ENCODE measurements at regions not wholly inside any gene's neighbourhood (a gene's known extent, or its start where the extent isn't known, plus 50 kb on each side); places are given as distances from the start of the nearest gene placed in this dataset.

DNA sequence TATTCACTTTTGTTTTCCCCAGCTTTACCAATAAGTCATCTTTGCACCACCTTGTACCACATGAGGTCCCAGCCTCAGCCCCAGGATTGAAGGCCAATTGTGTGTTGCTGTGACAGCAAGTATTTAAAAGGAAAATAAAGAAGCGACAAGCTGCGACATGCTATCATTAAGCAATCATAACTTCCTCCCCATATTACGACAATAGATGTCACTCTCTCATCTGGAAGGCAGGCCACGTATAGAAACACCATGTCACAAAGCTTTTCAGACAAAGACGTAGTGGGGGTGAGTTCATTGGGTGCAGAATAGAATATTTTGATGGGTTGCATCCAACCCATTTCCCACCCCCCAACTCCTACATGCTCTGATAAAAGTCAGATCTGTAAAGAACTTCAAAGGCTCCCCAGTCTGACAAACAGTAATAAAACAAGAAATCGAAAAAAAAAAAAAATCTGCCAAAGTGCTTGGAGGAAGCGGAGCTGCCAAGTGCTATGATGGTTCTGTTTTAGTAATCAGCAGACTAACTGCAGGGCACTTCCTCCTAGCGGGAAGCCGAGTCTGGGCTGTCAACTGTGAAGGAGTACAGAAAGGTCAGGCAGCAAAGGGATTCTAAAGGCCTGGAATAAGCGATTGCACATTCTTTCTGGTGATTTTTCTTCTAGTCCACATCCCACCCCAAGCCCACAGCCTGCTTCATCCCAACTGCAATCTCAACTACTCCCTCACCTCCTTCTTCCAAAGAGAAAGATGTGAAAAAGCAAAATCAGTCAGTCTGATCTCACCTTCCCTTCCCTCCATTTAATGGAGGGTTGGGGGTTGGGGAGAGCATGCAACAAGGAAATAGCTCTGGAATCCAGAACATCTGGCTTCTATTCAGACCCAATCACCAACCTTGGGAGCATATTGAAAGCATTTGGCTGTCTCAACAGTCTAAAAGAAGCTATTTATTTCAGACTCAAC, 131.4 kb upstream of the UBASH3B start:
- no peak for DNase-seq (ENCODE audit: low read depth, low spot score)

GRCh38 chr11:122521626-122522025, 133.9 kb upstream of the UBASH3B start:
- DNase-seq (ENCODE audit: low read depth, low spot score), result no peak

- no peak for DNase-seq (ENCODE audit: low read depth, low spot score)
Observed at GRCh38 chr11:122517403-122518379, 137.8 kb upstream of the UBASH3B start.

GRCh38 chr11:122516686-122517085, 138.8 kb upstream of the UBASH3B start:
- DNase-seq (ENCODE audit: low read depth, low spot score), result no peak

GRCh38 chr11:122513997-122514396, 141.5 kb upstream of the UBASH3B start:
- no peak for DNase-seq (ENCODE audit: low read depth, low spot score)

- DNase-seq (ENCODE audit: low read depth, low spot score), result no peak
Observed at GRCh38 chr11:122513328-122513727, 142.2 kb upstream of the UBASH3B start.

DNA sequence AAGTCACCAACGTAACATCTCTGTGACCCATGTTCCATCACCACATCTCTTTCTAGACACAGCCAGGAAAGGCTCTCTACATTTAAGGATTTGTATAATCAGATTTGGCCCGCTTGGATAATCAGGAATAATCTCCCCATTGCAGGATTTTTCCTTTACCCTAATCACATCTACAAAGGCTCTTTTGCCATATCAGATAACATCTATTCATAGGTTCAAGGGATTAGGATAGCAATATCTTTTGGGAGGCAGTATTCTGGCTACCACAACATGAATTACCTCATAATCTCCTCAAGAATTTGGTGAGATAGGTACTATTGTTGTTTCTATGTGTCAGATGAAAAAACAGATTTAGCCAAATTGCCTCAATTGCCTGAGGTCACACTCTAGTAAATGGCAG, 142.8 kb upstream of the UBASH3B start:
- DNase-seq (ENCODE audit: low read depth, low spot score), result no peak

DNA sequence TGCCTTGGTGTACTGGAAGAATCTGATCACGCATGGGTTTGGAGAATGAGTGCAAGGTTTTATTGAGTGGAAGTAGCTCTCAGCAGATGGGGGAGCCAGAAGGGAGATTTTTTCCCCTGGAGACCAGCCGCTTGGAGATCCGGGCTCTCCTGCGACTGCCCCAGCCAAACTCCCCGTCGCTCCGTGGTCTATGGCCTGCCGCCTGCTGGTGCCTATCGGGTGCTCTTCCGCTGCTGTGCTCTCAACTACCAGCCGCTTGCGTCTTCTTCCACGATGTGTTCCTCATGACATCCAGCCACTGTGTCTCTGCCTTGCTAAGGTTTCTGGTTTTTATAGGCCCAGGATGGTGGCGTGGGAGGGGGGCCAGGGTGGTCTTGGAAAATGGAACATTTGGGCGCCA, 145.6 kb upstream of the UBASH3B start:
- DNase-seq (ENCODE audit: low read depth, low spot score), result no peak

DNA sequence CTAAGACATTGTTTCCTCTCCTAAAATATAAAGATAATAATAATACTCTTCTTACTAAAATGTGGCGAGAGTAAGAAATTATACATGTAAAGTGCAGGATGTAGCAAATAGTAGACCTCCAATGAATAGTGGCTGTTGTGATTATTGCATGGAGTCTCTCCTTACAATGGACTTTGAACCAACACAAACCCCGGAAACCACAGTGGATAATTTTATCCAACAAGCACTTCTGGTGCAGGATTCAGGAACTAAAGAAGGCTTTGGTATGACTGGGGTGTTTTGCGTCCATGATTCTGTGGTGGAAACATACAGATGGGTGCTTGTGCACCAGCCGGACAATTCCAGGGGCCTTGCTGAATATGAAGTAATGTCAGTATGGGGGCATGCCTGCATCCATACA, 146.4 kb upstream of the UBASH3B start:
- DNase-seq (ENCODE audit: low read depth, low spot score), result no peak

DNA sequence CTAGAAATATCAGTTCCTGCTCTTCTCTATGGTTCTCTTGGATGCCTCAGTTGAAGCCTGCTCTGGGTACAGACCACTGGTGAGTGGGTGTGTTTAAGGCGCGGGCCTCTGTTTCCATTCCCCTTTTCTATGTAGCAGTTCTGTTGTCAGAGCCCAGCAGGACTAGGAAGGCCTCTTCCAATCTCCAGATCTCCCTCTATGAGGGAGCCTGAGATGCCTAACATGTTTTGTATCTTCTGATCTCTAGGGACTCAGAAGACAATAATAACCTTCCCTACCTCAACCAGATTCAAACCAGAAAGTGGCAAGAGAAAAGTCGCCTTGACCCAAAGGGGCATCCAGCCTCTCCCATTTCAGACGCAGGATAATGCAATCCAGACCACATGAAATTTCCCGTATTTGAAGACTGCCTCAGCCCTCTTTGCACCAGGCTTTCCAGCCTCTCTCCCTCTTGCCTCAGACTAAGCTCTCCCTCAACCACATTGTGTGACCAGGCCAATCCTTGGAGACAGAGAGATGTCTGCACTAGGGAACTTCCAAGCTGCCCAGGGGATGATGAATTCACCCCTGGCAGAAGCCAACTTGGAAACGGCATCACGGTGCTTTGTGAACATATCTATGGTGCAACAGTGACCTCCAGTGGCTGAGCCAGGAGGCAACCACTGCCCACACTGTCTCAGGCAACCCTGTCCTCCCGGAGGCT, 150.1 kb upstream of the UBASH3B start:
- peak; percentile 94 for DNase-seq (ENCODE audit: low read depth, low spot score)

GRCh38 chr11:122494221-122494620, 161.3 kb upstream of the UBASH3B start:
- DNase-seq (ENCODE audit: low read depth, low spot score), result no peak

DNA sequence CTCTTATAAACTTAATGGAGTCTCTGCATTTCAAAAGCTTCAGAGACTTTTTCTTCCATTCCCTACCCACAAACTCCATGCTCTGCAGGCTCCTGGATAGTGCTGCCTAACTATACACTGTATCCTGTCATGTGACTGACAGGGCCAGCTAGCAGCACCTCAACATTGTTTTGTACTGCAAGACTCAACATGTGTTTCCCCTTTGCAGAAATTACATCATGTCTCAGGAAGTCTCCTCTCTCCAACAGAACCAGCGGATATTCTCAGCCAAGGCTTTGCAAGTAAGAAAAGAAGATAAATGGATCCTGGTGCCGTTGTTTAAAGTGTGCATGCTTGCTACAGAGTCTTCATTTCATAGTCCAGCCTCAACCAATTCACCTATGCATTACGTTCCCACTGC, 164.0 kb upstream of the UBASH3B start:
- no peak for DNase-seq (ENCODE audit: low read depth, low spot score)

DNA sequence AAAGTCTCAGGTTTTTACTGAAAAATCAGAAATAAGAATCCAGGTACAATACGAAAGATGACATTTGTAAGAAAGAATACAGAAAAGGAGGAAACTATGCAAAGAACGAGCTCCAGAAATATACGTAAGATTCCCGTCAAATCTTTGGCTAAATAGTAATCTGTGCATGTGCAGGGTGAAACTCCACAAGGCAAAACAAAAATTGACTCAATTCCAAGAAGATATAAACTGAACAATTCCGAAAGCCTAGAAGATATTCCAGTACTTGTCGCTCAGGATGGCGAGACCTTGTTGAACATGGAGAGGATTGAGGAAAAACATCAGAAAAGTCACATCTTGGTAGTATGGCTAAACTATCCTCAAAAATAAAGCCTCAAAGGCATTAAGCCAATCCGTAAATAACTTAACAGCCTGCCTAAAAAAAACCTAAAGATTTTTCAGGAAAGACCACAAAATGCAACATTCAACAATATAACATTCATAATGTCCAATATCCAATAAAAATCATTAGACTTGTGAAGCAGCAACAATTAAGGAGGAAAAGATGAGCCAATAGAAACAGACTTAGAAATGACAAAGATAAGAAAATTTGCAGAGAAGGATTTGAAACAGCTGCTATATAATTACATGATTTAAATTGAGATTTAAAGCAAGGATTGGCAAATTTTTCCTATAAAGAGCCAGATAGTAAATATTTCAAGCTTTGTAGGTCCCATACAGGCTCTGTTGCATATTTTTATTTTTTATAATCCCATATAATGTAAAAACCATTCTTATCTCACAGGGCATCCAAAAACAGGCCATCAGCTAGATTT, 166.4 kb upstream of the UBASH3B start:
- DNase-seq (ENCODE audit: low read depth, low spot score), result no peak

DNA sequence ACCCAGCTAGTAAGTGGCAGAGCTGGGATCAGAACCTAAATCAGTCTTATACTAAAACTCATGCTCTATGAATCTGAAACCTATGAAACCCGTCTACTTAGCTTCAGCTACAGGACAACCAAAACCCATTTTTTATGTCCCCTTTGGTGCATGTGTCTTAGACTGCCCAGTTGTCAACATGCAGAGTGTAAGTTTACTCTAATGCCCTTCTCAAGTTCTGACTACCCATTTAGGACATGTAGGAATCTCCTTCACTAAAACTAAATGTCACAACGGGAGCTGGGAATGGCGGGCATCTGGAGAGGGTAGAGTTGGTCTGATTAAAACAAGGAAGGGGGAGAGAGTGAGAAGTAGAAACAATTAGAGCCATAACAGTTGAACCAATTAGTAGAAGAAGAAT, 167.9 kb upstream of the UBASH3B start:
- no peak for DNase-seq (ENCODE audit: low read depth, low spot score)

GRCh38 chr11:122486793-122487495, 168.6 kb upstream of the UBASH3B start:
- DNase-seq (ENCODE audit: low read depth, low spot score), result peak; percentile 41

- DNase-seq (ENCODE audit: low read depth, low spot score), result no peak
Observed at GRCh38 chr11:122478986-122479385, 176.5 kb upstream of the UBASH3B start.

GRCh38 chr11:122468965-122469364, 186.6 kb upstream of the UBASH3B start:
- no peak for DNase-seq (ENCODE audit: low read depth, low spot score)

- no peak for DNase-seq (ENCODE audit: low read depth, low spot score)
Observed at GRCh38 chr11:122463530-122463929, 192.0 kb upstream of the UBASH3B start.

GRCh38 chr11:122459064-122459463, 196.5 kb upstream of the UBASH3B start:
- DNase-seq (ENCODE audit: low read depth, low spot score), result no peak

DNA sequence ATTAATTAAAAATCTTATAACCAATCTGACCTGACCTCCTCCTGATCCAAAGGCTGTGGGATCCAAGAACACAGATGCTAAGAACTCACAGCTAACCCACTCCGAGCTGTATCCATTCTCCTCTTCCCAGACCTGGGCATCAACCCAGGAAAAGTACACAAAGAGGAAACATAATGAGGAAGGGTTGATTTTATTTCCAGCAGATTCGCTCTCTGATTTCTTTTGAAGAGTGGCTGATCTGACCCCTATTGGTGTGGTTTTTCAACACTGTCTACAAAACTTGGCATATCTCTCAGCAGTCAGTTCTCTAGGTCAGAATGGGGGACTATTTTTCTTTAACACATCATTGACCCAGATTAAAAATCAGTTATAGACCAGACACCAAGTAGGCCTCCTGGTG, 201.9 kb upstream of the UBASH3B start:
- DNase-seq (ENCODE audit: low read depth, low spot score), result peak; percentile 16

Data from astrocyte of the hippocampus (primary cell).